Heart left ventricle (tissue), 13 donors: ENCODE measurements at regions not wholly inside any gene's neighbourhood (a gene's known extent, or its start where the extent isn't known, plus 50 kb on each side); places are given as distances from the start of the nearest gene placed in this dataset.

Experiments
- CTCF ChIP-seq, 12 donors: fragments of 200-600 bp; sonication (generic) in 4 of 12; IDR thresholded peaks; one replicate each; pipeline versions ENCODE4 v1.5.0 to v1.8.0; 2018 to 2022; ENCODE audit warnings: antibody characterized with exemption in 12 of 12, mild to moderate bottlenecking in 5 of 12
- POLR2A ChIP-seq, 2 donors: fragments of 450-650 bp; IDR thresholded peaks; one replicate each; pipeline ENCODE4 v1.6.1; 2017; ENCODE audit warnings: antibody characterized with exemption in 2 of 2, mild to moderate bottlenecking in 2 of 2, moderate library complexity in 2 of 2
- donor health status: ischemic (EF 13 %, LVEDD 7.1; RV severe dilation, severe dysfunction).
- donor health status: DM: no; HTN: yes; CAD: no.
- donor health status: DM: no; HTN: no; CAD: no.
- donor health status: ischemic (EF 25% LVEDD 6.9; RV normal size, moderate dysfunction).
- donor health status: ischemic (EF 25% LVEDD 5.7; RV mildly dilated, moderate dysfunction).
- donor health status: ischemic (EF 35%, LVEDD 5.7; RV mildly dilated, moderate dysfunction).
- donor health status: nonischemic (EF 11% LVEDD 7.7; RV severe dilation, severe dysfunction).
- donor health status: DM: yes; HTN: yes; CAD: no.
- donor health status: PGD.
- donor health status: ischemic (EF 29% LVEDD 5.4; RV normal size, mild dysfunction).
- donor health status: nonischemic (EF 23%, LVEDD 6.1; RV moderate dilation, normal function).

DNA sequence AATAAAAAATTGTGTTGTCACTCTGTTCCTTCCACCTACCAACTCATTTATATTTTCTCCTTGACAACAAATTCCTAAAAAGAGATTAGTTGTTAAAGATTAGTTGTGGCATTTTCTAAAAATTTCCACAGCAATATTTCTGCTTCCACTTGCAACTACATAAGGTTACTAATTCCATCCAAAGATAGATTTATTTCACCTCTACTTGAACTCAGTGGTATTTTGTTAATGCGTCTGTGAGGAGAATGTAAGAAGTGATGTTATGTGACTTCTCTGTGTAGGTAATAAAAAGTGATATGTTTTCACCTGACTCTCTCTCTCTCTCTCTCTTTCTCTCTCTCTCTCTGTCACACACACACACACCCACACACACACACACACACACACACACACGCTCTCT is 1104.8 kb downstream of the AMY1C start:
- TF ChIP-seq POLR2A (IDR thresholded peaks at IDR 0.05) (no peak), CTCF (IDR thresholded peaks at IDR 0.05) (no peak)
